ENCODE measurements at regions not wholly inside any gene's neighbourhood (a gene's known extent, or its start where the extent isn't known, plus 50 kb on each side); places are given as distances from the start of the nearest gene placed in this dataset.

GRCh38 chr17:74070374-74070773 is 133.1 kb upstream of the RPL38 start:
- Histone ChIP-seq H3K4me3 (ENCODE audit: low read length) (no peak overlapping the region), H3K9me2 (ENCODE audit: insufficient read depth, low read length) (no peaks in the 10 kb centered on the region), H3K9me3 (ENCODE audit: low read length) (no peaks in the 10 kb centered on the region), H2AFZ (ENCODE audit: low read depth, low read length) (no peak overlapping the region), H3K36me3 (ENCODE audit: insufficient read depth, low read length) (no peaks in the 10 kb centered on the region), H4K20me1 (ENCODE audit: insufficient read depth) (no peaks in the 10 kb centered on the region), H3K27ac (ENCODE audit: low read length) (no peak overlapping the region), H3K9ac (ENCODE audit: low read length) (no peak overlapping the region), H3F3A (ENCODE audit: insufficient read depth, low read length, poor library complexity, severe bottlenecking) (no peaks in the 10 kb centered on the region), H3K4me2 (ENCODE audit: low read length) (no peak overlapping the region), H3K27me3 (ENCODE audit: insufficient read depth, low read depth, low read length) (no peaks in the 10 kb centered on the region), H3K79me2 (replicated peaks; ENCODE audit: insufficient read depth, low read length) (no peaks in the 10 kb centered on the region)
- TF ChIP-seq, protein P1, sequence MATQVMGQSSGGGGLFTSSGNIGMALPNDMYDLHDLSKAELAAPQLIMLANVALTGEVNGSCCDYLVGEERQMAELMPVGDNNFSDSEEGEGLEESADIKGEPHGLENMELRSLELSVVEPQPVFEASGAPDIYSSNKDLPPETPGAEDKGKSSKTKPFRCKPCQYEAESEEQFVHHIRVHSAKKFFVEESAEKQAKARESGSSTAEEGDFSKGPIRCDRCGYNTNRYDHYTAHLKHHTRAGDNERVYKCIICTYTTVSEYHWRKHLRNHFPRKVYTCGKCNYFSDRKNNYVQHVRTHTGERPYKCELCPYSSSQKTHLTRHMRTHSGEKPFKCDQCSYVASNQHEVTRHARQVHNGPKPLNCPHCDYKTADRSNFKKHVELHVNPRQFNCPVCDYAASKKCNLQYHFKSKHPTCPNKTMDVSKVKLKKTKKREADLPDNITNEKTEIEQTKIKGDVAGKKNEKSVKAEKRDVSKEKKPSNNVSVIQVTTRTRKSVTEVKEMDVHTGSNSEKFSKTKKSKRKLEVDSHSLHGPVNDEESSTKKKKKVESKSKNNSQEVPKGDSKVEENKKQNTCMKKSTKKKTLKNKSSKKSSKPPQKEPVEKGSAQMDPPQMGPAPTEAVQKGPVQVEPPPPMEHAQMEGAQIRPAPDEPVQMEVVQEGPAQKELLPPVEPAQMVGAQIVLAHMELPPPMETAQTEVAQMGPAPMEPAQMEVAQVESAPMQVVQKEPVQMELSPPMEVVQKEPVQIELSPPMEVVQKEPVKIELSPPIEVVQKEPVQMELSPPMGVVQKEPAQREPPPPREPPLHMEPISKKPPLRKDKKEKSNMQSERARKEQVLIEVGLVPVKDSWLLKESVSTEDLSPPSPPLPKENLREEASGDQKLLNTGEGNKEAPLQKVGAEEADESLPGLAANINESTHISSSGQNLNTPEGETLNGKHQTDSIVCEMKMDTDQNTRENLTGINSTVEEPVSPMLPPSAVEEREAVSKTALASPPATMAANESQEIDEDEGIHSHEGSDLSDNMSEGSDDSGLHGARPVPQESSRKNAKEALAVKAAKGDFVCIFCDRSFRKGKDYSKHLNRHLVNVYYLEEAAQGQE (IDR thresholded peaks at IDR 0.05; ENCODE audit: borderline replicate concordance), result no peak
- TF ChIP-seq TAF1 (IDR thresholded peaks at IDR 0.05; ENCODE audit: low read depth) (no peak), SMC3 (conservative IDR thresholded peaks at IDR 0.05; ENCODE audit: poor library complexity) (no peak), RAD21 (conservative IDR thresholded peaks at IDR 0.05) (no peak), MXI1 (conservative IDR thresholded peaks at IDR 0.05; ENCODE audit: poor library complexity, severe bottlenecking) (no peak), CTCF (IDR thresholded peaks at IDR 0.05; ENCODE audit: poor library complexity, severe bottlenecking) (no peak), EZH2 (IDR thresholded peaks at IDR 0.05; ENCODE audit: borderline replicate concordance, insufficient read depth, low read length, poor library complexity, severe bottlenecking) (no peak), POLR2AphosphoS5 (IDR thresholded peaks at IDR 0.05) (no peak), EP300 (conservative IDR thresholded peaks at IDR 0.05; ENCODE audit: poor library complexity, severe bottlenecking) (no peak)

DNA sequence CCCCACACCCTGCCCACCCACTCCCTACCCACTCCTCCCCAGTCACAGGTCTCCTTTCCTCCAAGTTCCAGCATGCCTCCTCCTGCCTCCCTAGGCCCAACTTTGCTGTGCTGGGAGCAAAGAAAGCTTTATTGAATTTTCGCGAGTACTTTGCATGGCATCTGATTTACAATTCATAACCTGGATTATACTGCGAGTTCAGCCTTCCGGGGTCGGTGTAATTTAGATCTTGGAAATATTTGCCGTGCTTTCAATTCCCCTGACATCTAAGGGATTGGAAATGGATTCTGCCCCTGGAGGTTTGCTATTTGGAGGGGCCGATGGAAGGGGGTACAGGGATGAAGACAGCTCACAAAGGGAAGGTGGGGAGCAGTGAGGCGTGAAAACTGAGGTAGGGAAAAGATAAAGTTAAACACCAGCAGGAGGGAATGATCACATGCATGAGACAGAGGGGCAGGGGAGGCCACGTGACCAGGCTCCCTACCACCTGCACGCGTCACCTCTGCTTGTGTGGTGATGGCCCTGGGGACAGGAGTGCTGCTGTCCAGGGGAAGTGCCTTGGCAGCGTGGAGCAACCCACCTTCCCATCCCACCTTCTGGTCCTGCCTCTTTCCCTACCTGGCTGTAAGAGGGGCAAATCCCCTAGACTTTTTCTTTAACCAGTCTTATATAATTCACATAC is 132.3 kb upstream of the RPL38 start:
- Histone ChIP-seq H3K27me3 (ENCODE audit: insufficient read depth, low read depth, low read length) (no peaks in the 10 kb centered on the region), H3F3A (ENCODE audit: insufficient read depth, low read length, poor library complexity, severe bottlenecking) (no peaks in the 10 kb centered on the region), H3K4me2 (ENCODE audit: low read length) (no peak overlapping the region), H4K20me1 (ENCODE audit: insufficient read depth) (no peaks in the 10 kb centered on the region), H3K27ac (ENCODE audit: low read length) (no peak overlapping the region), H3K9ac (ENCODE audit: low read length) (no peak overlapping the region), H3K9me2 (ENCODE audit: insufficient read depth, low read length) (no peaks in the 10 kb centered on the region), H2AFZ (ENCODE audit: low read depth, low read length) (no peak overlapping the region), H3K9me3 (ENCODE audit: low read length) (no peaks in the 10 kb centered on the region), H3K36me3 (ENCODE audit: insufficient read depth, low read length) (no peaks in the 10 kb centered on the region), H3K79me2 (replicated peaks; ENCODE audit: insufficient read depth, low read length) (no peaks in the 10 kb centered on the region), H3K4me3 (ENCODE audit: low read length) (no peak overlapping the region)
- no peak for TF ChIP-seq RAD21 (conservative IDR thresholded peaks at IDR 0.05)
- TF ChIP-seq CTCF (IDR thresholded peaks at IDR 0.05; ENCODE audit: poor library complexity, severe bottlenecking), result no peak
- TF ChIP-seq MXI1 (conservative IDR thresholded peaks at IDR 0.05; ENCODE audit: poor library complexity, severe bottlenecking), result no peak
- no peak for TF ChIP-seq SMC3 (conservative IDR thresholded peaks at IDR 0.05; ENCODE audit: poor library complexity)
- no peak for TF ChIP-seq EP300 (conservative IDR thresholded peaks at IDR 0.05; ENCODE audit: poor library complexity, severe bottlenecking)
- TF ChIP-seq EZH2 (IDR thresholded peaks at IDR 0.05; ENCODE audit: borderline replicate concordance, insufficient read depth, low read length, poor library complexity, severe bottlenecking), result no peak
- no peak for TF ChIP-seq POLR2AphosphoS5 (IDR thresholded peaks at IDR 0.05)
- no peak for TF ChIP-seq TAF1 (IDR thresholded peaks at IDR 0.05; ENCODE audit: low read depth)
- TF ChIP-seq, protein P1 (IDR thresholded peaks at IDR 0.05; ENCODE audit: borderline replicate concordance), result no peak

Measured in neural cell (in vitro differentiated cells).